GM21717 (cell line): ENCODE measurements at regions not wholly inside any gene's neighbourhood (a gene's known extent, or its start where the extent isn't known, plus 50 kb on each side); places are given as distances from the start of the nearest gene placed in this dataset.
A peak's percentile ranks its signal among the peaks of the same experiment; 100 is the strongest.

Experiments
- ATAC-seq: cut with Tn5 transposase; IDR thresholded peaks from one replicate; pipeline ENCODE4 v1.9.1; 2021; ENCODE audit warnings: mild to moderate bottlenecking, moderate library complexity; ENCODE audit not compliant: unreplicated experiment

DNA sequence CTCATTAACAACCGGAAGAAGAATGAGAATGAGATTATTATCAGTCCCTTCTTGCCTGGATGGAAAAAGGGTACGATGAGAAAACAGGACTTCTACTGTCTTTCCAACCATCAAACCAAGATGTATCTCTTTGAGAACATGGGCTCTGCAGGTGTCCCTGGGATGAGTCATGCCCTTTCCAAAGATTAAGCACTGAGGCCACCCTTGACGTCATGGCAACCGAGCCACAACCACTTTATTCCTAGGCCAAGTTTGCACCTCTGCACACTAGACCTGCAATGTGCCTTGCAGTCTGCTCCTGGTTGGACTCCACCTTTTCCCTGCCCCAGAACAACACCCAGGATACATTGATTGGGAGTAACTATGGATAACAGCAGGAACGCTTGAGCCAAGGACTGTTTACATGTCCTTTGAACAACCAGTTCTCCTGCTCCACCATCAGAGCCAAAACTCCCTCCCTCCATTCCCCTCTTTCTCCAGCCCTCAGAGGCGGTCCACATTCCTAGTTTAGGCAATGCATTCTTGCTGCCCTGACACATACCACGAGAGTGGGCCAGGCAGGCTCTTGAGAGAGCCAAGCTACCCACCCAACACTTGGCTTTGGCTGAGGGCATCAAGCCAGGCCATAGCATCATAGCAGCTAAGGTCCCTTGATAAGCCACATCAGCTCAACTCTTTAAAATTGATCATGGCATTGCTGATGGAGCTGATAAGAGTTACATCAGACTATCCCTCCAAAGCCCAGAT, 310.7 kb downstream of the TNS1 start:
- ATAC-seq, result no peak

GRCh38 chr2:217691516-217691915, 311.3 kb downstream of the TNS1 start:
- ATAC-seq, result no peak

DNA sequence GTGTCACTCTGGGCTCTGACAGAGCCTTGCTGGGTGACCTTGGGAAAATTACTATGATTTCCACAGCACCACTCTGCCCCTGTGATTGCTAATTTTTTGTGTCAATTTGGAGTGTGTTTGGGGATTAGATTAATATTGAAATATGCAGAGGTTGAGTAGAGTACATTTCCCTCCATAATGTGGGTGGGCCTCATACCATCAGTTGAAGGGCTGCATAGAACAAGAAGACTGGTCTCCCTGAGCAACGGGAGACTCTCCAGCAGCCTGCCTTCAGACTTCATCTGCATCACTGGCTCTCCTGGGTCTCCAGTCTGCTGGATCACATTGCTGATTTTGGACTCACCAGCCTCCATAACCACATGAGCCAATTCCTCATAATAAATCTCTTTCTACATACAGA, 313.7 kb downstream of the TNS1 start:
- ATAC-seq, result no peak

DNA sequence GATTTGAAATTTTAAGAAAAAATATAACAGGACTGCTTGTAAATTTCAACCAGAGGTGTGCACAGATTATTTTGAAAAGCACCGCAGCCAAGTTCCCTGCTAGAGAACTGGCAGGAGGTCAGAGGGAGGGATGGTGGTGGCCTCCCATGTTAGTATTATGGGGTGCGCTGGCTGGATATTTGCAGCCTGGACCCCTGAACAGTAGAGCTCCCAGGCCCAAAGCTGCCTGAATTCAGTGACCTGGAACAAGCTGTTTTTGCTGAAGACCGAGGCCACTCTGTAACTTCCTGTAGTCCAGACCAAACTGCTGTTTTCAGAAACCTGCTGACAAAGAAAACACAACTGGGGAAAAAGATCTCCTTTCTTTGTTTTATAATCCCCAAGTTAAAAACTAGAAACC, 314.3 kb downstream of the TNS1 start:
- no peak for ATAC-seq

DNA sequence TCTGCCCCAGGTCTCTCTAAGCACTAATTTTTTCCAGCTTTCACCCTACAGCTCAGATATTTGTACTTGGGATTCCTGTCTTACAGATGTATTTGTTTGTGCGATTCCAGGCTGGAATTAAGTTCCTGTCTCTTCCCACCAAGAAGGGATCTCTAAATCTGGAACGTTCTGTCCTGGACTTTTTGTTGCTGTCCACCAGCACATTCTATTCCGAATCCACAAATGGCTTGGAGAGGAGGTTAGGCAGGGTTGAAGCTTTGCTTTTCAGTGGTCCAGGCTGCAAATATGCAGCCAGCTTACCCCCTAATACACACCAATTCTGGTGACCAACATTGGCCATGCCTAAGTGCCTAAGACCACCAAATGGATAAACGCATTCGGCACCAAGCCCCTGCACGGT, 315.0 kb downstream of the TNS1 start:
- no peak for ATAC-seq

- ATAC-seq, result no peak
These were observed 317.6 kb downstream of the TNS1 start for GRCh38 chr2:217685255-217685605.

DNA sequence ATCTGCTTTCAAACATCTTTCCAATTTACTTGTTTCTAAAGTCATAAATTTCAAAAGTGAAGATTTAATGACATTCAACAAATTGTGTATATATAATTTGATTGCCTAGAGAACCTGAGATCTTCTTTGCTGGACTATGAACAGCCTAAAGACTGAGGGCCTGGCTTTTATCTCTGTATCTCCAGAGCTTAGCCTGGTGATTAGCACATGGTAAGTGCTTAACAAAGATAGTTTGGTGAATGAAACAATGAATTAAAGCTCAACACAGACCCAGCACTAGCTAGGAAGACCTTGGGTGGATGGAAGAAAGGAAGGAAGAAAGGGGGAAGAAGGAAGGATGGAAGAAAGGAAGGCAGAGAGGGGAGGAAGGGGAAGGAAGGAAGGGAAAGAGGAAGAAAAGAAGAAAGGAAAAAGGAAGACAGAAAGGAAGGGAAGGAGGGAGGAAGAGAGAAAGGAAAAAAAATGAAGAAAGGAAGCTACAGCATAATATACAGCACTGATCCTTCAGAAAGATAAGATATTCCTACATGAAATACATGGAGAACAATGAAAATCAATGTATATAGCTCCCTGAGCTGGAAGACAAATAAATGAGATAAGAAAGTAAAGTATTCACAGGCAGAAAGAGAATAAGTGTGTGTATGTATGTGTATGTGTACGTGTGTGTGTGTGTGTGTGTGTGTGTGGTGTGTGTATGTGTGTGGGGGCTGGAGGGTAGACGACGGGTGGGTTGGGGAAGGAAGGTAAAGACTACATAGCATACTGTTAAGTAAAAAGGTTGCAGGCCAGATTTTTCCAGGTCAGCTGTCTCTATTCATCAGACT, 318.2 kb downstream of the TNS1 start:
- no peak for ATAC-seq

- ATAC-seq, result no peak
These were observed 319.5 kb downstream of the TNS1 start for GRCh38 chr2:217683106-217683870.

GRCh38 chr2:217681791-217682190, 321.0 kb downstream of the TNS1 start:
- no peak for ATAC-seq

DNA sequence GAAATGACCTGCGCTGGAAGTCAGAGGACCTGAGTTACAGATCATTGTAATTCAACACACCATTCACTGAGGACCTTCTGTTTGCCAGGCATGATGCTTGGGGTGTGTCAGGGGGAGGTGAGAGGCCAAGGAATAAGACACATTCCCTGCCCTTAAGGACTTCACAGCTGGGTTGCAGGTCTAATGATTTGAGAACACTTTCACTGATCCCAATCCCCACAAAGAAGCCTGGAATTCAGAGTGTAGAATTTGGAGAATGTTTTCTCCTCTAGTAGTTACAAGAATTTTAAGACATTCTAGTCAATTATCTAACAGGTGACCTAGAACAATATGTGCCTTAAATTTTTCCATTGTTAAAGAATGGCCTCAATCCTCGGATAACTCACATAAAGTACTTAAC, 322.4 kb downstream of the TNS1 start:
- ATAC-seq, result no peak

DNA sequence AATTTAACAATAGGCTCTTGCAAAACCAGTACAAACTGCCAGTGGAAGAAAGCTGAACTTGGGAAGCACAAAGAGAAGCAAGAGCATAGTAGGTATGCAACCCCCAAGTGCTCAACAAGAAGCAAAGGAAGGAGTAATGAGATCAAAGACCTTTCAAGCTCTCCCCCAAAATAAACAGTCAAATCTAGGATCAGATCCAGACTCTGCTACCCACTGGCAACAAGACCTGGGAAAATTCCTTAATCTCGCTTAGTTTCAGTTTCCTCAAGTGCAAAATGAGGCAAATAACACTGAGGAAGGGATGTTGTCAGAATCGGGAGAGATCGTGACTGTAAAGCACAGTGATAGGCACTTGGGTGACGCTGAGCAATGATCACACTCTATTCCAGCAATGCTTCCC, 329.2 kb downstream of the TNS1 start:
- no peak for ATAC-seq

DNA sequence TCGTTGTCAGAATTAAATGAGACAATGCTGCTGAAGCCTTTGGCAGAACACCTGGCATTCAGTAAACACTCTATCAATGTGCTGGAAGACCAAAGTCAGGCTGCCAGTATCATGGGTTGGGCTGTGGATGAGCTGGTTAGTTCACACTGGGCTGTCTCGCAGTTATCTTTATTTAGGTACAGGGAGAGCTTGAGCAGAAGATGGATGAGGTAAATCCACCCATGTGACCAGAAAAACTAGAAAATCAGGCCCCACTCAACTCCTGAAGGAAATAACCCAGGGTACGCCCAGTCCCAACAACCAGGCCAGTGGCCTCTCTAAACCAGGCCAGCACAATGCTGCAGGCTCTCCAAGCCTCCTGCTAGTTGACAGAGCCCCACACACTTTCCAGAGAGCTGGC, 330.3 kb downstream of the TNS1 start:
- ATAC-seq, result no peak

- no peak for ATAC-seq
These were observed 330.9 kb downstream of the TNS1 start for GRCh38 chr2:217671871-217672270.

- ATAC-seq, result no peak
These were observed 331.7 kb downstream of the TNS1 start for GRCh38 chr2:217671075-217671474.

- ATAC-seq, result no peak
These were observed 333.0 kb downstream of the TNS1 start for GRCh38 chr2:217669831-217670230.

GRCh38 chr2:217667512-217667911, 335.3 kb downstream of the TNS1 start:
- no peak for ATAC-seq

- ATAC-seq, result no peak
These were observed 335.8 kb downstream of the TNS1 start for GRCh38 chr2:217667035-217667434.

GRCh38 chr2:217666338-217666737, 336.5 kb downstream of the TNS1 start:
- peak; percentile 80 for ATAC-seq

GRCh38 chr2:217664761-217665160, 338.0 kb downstream of the TNS1 start:
- ATAC-seq, result no peak

DNA sequence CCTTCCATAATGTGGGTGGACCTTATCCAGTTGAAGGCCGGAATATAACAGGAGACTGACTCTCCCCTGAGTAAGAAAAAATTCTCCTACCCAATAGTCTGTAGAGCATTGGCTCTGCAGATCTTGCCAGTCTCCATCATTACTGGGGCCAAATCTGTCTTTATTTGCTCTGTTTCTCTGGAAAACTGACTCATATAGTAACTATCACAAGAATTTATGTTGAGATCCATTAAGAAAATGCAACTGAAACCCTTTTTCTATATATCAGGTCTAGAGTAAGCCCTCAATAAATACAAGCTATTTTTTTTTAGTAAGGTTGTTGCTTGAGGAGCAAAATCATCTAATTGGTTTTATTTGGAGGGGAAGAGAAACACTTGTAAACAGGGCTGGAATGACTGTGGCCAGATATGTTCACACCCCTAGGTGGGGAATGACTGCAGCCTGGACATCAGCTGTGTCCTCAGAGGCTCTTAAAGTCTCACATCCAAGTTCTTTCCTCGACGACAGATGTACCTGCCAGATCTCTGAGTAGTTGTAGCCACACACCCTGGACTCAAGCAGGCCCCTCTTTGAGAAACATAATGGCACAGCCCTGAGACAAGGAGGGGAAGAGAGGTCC, 339.7 kb downstream of the TNS1 start:
- no peak for ATAC-seq

DNA sequence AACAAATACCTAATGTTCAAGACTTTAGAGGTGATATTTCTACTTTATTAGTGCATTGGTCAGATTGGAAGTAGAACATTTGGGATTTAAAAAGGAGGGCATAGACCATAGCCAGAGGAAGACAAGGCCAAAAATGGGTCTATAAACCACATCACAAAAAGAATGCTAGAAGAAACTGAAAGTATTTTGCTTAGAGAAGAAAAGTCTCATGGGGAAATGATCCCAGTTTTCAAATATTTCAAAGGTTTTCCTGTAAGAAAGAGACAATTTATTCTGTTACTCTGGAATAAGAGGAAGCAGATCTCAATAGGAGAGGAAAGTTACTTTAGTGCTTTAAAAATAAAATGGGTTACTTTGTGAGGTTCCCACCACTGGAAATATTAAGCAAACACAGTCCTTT, 341.4 kb downstream of the TNS1 start:
- no peak for ATAC-seq
